Non-pigmented ciliary epithelial cell (primary cell): ENCODE measurements at regions not wholly inside any gene's neighbourhood (a gene's known extent, or its start where the extent isn't known, plus 50 kb on each side); places are given as distances from the start of the nearest gene placed in this dataset.
"Not testable (repeated sequence)": the region's sequence is repeated elsewhere in the genome, so short reads cannot be mapped to it uniquely, and the experiment has no call there.

ENCODE experiments used
- DNase-seq: peaks from one replicate; pipeline ENCODE4 v3.0.0-alpha.2; 2010; ENCODE audit warnings: low read depth

DNA sequence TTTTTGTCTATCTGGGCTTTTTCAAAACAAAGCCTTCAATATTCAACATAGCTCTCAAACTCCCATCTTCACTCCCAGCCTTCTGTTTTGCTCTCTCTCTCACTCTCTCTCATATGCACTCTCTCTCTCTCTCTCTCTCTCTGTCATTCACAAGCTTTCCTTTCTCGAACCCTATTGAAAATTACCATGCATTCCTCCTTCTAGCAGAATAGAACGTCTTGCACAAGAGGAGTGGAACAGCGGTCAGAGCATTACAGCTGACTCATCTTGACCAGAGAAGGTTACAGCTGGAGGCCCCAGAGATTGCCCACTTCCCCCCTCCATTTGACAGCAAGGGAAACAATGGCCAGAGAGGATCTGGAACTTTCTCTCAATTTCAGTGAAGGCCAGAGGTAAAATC is 51.0 kb upstream of the LIFR start:
- peak; percentile 98 for DNase-seq

DNA sequence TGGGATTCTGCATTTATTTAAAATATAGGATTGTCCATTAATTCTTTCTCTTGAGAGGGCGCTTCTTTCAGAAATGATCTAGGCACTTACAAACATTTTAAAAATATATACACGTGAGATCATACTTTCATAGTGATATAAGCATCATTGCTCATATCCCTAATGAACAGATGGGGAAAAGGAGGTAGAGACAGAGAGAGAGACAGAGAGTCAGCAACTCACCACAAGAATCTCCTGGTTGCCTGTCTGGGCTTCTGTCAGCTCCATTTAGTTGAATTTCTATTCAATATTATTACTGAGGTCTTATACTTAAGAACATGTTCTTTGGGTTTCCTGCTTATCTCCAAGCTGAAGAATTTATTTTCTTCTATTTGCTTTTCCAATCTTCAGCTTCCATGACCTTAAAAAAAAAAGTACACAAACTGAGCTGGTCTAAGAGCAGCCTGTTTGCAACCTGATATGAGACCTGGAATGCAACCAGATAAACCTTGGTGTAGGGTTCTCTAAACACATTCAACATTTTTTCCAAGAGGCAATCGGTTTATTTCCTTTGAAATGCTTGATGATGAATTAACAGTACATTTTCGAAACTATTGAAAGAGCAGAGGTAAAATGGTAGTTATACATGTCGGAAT is 51.6 kb upstream of the LIFR start:
- DNase-seq = peak; percentile 83

DNA sequence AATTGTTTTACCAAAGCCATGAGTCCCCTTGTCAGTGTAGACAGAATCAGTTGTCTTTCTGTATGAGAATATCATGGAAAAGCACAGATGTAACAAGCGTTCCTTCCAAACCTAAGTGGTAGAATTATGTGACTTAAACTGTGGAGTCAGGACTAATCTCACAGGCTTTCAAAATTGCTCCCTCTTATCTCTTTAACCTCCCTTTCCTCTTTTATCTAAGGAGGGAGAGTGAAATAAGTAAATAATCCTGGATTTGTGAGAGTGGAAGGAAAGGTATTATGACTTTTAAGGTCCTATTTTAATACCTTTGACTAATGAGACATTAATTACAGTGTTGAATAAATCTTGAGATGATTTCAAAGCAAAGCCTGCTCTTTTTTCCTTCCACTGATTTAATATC is 52.4 kb upstream of the LIFR start:
- DNase-seq = no peak

DNA sequence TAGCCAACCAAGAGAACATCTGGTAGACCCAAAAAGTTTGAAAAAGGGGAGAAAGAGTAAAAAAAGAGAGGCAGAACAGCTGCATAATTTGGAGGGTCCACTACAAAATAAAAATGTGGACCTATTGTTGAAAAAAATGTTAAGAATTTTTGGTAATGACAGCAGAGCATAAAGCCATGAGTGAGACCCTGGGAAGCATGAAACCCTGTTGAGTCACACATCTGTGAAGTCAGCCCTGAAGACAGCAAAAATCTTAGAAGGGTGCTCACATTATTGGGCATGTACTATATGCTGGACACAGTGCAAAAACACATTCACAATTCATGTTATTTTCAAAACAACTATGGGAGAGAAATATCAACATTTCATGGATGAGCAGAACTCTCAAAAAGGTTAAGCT is 56.4 kb upstream of the LIFR start:
- DNase-seq = no peak

DNA sequence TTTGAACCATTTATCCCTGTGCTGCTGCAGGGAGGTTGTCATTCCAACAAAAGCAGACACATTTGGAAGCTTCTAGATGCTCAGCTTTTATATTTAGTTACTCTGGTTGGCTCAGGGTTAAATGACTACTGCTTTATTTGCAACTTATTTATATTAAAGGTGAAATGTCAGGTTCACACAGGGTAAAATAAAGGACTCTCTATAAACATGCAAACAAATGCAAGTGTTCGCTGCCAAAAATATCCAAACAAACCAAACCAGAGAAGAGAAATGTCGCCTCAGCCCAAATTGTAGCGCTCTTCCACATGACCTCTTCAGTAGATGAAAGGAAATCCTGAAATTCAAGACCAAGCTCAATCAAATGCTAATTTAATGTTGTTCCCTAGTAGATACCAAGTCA is 57.0 kb upstream of the LIFR start:
- DNase-seq = no peak

DNA sequence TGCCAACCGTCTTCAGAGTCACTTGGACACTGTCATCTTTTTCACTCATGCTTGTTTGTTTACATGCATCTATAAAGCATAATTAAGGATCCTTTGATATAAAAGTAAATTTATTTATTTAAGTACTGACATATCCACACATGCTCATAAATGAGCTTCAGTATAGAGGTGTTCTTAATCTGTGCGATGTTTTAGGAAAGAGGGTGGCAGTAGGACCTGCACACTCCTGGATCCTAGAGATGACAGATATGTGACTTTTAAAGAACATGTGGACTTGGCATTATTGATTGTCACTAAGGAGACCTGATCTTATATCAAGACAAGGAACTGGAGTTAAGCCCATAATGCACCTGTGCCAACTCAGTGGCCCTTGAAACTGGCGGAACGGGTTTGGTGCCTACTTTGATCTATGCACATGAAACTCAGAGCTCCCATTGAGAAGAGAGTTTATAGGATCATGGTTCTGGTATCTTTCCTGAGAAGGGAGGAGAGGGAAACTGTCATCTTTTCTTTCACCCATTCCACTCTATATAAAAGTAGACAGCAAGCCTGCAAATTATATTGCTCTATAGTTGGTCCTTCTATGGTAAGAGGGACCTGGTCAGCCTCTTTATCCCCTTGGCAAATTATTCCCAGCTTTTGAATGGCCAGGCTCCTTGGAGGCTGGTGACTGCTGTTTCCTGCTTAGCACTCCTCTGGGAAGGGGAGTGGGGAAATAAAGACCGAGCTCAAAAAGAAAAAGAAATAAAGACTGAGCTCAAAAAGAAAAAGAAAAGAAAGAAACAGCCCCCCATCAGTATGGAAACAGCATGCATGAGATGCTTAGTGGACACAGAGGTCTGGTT is 57.8 kb upstream of the LIFR start:
- no peak for DNase-seq

DNA sequence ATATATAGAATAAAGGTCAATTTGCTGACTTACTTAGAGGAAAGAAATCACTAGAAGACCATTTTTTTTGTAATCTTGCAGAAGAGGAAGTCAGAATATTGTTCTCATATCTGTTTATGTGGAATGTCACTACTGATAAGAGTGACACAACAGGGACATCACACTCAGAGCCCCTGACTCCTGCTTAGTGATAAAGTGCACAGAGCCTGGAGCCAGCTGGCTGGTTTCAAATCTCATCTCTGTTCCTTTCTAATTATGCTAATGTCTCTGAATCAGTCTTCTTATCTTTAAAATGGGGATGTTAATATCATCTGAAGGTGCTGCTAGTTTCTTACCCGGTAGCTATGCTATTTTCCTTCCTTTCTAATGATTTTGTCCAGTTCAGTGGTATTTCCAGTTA is 58.6 kb upstream of the LIFR start:
- no peak for DNase-seq

DNA sequence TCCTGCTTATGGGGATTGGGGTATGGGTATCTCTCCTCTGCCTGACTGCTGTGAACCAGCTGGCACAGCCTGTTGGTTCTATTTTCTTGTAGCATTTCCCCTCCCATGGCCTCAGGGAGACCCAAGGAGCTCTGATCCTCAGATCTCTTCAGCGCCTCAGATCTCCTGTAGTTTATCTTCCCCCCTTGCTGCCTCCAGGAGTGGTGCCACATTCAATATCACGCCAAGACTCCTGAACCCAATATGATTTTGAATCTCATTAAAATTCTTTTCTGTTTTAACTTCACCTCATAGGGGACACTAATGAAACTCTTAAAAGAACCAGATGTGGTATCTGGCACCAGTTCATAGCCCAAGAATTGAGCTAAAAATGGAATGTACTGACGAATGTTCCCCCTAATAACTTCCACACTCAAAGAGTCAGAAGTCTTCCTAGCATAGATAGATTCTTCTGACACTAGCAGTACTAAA is 59.6 kb upstream of the LIFR start:
- no peak for DNase-seq

DNA sequence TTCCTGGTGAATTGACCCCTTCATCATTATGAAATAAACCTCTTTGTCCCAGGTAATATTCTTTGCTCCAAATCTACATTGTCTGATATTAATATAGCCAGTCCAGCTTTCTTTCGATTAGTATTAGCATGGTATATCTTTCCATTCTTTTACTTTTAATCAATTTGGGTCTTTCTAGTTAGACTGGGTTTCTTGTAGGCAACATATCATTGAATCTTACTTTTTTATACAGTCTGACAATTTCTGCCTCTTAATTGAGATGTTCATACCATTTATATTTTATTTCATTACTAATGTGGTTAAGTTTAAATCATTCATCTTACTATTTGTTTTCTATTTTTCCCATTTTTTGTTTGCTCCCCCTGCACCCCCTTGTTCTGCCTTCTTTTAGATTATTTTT is 61.7 kb upstream of the LIFR start:
- no peak for DNase-seq

DNA sequence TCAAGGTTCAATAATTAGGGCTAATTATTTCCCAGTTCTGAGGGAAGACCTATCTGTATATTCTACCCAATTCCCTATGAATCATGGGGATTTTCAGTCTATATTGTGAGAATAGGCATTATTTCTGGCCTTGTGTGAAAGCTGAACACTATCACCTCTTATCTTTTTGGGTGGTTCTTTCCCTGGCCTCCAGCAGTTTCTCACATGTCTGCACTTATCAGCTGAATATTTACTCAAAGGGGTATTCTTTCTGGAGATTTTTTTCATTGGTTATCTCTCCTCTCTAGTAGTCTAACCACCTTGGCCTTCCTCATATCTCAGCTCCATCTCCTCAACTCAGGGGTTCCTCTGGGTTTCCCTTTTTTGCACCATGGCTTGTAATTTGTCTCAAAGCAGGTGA is 64.9 kb upstream of the LIFR start:
- DNase-seq = no peak

DNA sequence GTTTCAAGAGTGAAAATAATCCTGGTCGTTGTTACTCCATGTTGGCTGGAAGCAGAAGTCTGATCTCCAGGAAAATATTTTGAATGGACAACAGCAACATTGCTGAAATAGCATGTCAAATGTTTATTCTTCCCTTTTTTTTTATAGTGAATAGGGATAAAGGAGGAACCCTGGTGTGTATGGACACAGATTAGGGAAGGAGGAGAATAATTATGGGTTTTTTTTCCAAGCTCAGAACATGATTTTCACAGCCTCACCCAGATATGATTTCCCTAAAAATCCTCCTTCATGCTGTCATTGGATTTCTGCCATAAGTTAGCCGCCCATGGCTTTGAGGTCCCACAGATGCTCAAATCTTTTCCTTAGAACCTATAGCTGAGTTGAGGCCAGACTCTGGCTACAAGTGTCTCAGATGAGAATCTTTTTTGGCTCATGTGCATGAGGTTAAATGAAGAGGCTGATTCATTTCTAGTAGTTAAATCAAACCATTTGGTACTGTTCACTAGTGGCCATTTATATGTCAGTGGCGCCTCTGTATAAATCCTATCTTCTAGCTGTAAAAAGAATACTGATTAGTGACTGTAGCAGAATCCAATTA is 65.5 kb upstream of the LIFR start:
- no peak for DNase-seq

DNA sequence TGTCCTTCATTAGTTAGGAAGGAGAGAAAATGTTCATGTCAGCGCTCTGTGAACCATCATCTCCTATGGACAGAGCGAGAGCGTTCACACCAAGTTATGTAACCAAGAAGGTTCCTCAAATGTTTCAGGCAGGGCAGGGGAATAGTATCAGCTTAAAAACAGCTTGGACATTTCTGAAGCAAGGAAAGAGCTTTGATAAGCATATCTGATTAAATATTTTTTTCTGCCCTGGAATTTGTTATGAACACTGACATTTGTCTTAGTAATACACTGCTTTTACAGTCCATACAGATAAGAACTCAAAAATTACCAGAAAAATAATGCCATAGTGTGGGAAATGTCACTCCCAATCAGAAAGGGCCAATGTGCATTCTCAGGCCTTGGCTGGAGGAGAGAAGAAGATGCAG is 66.3 kb upstream of the LIFR start:
- DNase-seq = no peak

DNA sequence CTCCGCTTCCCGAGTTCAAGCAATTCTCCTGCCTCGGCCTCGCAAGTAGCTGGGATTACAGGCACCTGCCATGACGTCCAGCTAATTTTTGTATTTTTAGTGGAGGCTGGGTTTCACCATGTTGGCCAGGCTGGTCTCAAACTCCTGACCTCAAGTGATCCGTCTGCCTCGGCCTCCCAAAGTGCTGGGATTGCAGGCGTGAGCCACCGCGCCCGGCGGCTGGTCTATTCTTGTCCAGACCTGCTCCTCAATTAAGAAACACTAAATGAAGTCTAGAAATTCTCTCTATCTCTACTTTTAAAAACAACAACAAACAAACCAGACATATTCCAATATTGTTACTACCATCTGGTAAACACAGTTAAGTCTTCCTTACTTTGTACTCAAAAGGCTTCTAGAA is 68.1 kb upstream of the LIFR start:
- DNase-seq = not testable (repeated sequence)

DNA sequence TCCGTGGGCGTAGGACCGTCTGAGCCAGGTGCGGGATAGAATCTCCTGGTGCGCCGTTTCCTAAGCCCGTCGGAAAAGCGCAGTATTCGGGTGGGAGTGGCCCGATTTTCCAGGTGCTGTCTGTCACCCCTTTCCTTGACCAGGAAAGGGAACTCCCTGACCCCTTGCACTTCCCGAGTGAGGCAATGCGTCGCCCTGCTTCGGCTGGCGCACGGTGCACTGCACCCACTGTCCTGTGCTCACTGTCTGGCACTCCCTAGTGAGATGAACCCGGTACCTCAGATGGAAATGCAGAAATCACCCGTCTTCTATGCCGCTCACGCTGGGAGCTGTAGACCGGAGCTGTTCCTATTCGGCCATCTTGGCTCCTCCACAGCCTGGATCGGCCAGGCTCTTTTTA is 74.9 kb upstream of the LIFR start:
- not testable (repeated sequence) for DNase-seq

DNA sequence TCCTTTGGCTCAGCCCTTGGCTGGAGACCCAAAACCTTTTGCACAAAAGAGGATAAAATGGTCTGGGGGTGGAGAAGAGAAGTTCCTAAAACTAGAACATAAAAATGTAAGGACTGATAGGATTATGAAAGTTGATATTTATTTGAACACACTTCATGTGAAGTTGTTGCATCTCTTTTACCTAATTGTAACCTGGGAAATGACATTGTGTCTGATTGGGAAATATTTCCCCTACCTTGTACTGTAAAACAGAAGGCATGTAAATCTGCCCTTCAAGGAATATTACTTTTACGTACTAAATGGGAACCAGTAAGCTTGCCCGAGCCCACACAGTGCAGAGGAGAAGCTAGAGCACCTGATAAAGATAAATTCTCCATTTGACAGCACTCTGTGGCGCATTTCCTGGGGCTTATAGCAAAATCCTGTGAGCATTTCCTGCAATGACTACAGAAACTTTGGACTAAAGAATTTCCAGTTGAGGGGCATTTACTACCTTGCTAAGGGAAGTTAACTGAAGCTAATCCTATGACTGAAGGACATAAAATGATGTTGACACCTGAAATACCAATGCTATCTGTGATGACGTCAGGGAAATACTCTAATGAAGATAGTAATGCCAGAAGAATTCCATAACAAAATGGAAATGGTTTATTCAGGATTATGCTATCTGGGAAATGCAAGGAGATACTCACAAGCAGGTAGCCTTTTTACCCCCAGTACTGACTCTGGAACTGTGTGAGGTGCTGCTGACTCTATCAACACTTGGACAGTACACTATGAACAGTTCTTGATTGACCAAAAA is 78.3 kb upstream of the LIFR start:
- no peak for DNase-seq

DNA sequence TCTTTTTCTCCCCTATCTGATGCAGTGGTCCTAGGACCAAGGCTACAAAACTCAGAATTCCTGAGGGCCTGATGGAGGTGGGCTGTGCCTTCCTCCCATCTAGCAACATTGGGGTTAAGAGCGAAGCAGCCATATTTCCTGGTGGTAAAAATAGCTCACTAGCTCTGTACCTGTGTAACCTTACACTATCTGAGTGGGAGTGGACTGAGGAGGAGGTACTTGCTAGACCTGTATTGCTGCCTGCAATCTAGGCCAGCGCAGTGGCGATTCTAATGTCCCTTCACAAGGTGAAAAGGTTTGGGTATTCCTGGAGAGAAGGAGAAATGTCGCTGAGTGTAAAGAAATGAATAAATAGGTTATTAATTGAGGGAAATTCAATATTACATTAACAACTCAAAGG is 80.2 kb upstream of the LIFR start:
- DNase-seq = no peak

DNA sequence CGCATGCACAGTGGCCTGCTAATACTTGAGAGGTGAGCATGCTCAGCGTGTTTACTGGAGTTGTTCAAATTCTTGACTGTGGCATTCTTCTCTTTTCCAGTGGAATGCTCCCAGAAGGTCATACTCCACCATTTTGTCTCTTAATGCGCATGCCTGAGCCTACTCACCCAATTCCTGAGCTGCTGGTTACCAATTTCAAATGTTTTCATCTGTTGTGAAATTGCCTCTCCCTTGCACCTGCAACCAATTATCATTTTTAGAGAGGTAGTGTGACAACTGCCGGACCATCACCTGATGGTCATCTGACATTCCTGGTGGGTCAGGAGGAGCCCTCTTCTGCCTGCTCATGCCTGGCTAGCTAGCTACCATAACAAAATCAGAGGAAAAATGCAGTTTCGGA is 82.2 kb upstream of the LIFR start:
- no peak for DNase-seq

DNA sequence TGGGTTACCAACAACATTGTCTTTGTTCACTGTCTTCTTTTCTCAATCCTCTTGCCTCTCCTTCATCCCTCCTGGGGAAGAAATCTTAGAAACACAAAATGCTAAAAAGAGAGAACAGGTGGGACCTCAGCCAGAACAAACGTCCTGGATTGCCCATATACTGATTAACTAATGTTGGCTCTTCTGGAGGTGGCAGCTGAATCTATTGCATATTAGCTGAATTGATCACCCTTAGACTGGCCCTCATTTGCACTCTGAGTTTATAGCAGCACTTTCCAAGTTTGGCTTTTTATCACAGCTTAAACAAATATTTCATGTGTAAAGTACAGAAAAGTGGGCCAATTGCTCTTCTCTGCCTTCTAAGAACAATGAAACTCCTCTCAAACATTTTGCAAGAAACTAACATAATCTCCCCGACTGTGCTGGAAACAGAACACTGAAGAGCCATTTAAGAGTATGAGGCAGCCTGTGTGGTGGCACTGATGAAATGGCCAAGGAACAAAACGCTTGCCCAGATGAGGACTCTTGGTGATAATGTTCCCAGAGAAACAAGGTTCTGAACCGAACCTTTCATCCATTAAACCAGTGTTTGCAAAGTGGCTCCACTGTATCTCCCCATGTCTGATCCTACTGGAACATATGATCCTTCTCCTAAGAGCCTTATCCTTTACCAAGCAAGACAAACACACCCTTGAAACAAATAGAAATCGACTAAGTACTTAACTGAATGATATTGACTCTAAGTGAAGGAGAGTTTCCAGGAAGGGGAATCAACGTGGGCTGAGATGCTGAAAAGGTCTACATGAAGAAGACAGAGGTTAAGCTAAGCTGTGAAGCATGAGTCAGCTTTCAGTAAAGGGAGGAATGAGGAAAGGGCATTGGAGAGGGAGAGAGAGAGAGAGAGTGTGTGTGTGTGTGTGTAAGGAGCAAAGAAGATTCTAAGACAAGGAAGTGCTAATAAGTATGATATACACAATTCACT is 83.2 kb upstream of the LIFR start:
- no peak for DNase-seq

DNA sequence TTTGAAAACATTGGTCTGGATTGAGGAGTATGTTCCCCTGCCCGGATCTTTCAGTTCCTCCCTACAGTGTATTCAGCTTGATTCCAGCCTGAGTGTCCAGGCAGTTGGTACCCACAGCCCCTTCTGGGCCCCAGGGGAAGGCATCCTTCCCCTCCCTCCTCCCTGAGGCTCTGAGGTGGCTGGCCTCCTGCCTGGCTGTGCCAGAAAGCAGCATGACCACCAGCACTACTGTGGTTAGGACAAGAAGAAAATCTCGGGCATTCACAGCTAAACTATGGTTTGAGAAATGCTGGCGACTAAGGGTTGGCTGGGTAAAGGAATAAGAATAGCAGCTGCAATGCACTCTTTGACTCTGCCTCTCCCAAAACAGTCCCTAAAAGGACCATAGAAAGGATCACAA is 84.6 kb upstream of the LIFR start:
- DNase-seq = no peak

DNA sequence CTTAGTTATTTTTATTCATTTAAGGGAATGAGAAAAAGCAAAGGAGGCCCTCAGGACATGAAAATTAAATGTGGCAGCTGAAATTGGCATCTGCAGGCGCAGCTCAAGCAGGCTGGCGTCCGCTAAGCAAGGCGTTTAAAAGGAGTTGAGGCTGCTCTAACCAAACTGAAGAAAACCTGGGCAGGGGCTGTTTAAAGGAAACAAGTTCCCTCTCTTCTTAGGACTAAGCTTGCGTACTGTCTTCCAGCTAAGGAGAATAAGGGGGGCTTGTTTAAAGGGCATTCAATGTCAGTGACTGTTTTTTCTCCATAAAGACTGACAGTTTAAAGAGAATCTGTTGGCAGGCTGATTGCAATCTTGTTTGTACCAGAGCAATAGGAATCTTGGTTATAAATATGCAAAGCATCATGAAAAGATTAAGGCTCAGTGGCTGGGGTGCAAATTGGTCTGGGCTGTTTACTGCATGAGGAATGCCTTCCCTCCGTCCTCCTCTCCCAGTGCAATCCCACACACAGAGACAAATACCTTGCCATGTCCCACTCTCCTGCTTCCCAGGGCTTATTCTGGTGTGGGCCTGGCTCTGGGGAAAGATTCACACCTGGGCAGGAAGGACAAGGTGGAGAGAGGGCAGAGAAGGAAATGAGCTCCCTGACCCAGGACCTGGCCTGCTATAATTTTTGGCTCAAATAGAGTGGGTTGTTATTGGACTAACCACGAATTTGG is 85.9 kb upstream of the LIFR start:
- no peak for DNase-seq

DNA sequence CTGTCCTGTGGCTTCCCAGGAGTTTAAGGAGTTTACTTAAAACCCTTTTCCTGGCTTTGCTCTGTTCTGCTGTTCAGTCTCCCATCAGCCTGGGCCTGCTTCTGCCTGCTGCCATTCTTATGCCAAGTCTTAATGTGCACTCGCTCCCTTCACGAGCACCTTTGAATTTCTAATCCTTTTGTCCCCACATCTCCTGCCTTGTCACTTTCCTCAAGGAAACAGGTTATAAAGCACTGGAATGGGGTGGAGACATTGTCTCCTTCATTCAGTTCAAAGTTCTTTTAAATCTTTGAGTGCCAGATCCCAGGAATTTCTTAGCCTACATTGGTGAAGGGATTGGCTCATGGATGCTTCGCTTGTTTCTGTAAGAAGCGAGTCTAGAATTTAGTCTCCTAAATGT is 87.2 kb upstream of the LIFR start:
- no peak for DNase-seq
